Vagina (tissue), 2 donors: ENCODE measurements at regions not wholly inside any gene's neighbourhood (a gene's known extent, or its start where the extent isn't known, plus 50 kb on each side); places are given as distances from the start of the nearest gene placed in this dataset.

ENCODE experiments used
- CTCF ChIP-seq, 3 experiments: fragments of 450-650 bp in 2 of 3; fragments of 200-600 bp in 1 of 3; sonication (generic) in 1 of 3; IDR thresholded peaks; one replicate each; pipeline ENCODE4 v1.5.1; 2017 to 2019; ENCODE audit warnings: antibody characterized with exemption in 3 of 3, mild to moderate bottlenecking in 2 of 3, moderate library complexity in 2 of 3
- POLR2A ChIP-seq, 2 donors: fragments of 450-650 bp; IDR thresholded peaks; one replicate each; pipeline ENCODE4 v1.6.1; 2017; ENCODE audit warnings: antibody characterized with exemption in 2 of 2, mild to moderate bottlenecking in 2 of 2, moderate library complexity in 2 of 2
- POLR2AphosphoS5 ChIP-seq, 2 donors: sonication (generic); formaldehyde crosslinking; IDR thresholded peaks; one replicate each; pipeline ENCODE4 v1.9.0; 2017; ENCODE audit warnings: antibody characterized with exemption in 2 of 2, mild to moderate bottlenecking in 2 of 2, low read depth in 1 of 2; ENCODE audit not compliant: insufficient read depth in 1 of 2

- TF ChIP-seq CTCF (IDR thresholded peaks at IDR 0.05) = no peak
- no peak for TF ChIP-seq POLR2AphosphoS5 (IDR thresholded peaks at IDR 0.05; ENCODE audit: insufficient read depth in 1 of 2, low read depth in 1 of 2)
- TF ChIP-seq POLR2A (IDR thresholded peaks at IDR 0.05) = no peak
Observed at GRCh38 chr5:124403281-124403680, 343.2 kb downstream of the ZNF608 start.
